Tibial nerve (tissue), 4 donors: ENCODE measurements at regions not wholly inside any gene's neighbourhood (a gene's known extent, or its start where the extent isn't known, plus 50 kb on each side); places are given as distances from the start of the nearest gene placed in this dataset.

Experiments
- EP300 ChIP-seq, 2 donors: sonication (generic); formaldehyde crosslinking; IDR thresholded peaks; one replicate each; pipeline ENCODE4 v1.6.1; 2017; ENCODE audit warnings: antibody characterized with exemption in 2 of 2, mild to moderate bottlenecking in 1 of 2
- POLR2A ChIP-seq, 2 donors: fragments of 450-650 bp; IDR thresholded peaks; one replicate each; pipeline ENCODE4 v1.6.1; 2017; ENCODE audit warnings: antibody characterized with exemption in 2 of 2, mild to moderate bottlenecking in 2 of 2, moderate library complexity in 2 of 2
- TF ChIP-seq, protein P1 (sequence below), 5 experiments: fragments of 200-600 bp in 3 of 5; fragments of 450-650 bp in 2 of 5; sonication (generic) in 3 of 5; IDR thresholded peaks; one replicate each; pipeline ENCODE4 v1.5.1; 2016 to 2019; ENCODE audit warnings: antibody characterized with exemption in 5 of 5, mild to moderate bottlenecking in 3 of 5, moderate library complexity in 2 of 5

DNA sequence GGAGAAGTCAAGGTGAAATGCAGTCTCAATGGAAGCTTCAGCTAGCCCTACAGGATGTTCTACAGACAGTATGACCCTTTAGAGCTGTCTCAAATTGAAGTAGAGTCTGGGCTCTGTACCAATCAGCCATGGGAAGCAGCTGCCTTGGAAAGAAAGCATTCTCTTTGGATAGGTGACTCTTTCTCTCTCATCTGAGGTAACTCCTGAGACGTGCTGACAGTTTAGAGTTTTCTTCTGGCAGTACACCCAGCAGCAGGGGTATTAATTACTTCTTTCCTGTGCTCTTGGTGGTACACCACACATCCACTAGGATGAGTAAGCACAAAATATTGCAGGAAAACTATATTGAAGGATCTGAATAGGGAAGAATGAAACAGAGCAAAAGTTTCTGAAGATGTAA lies 329.6 kb upstream of the RGMB start:
- TF ChIP-seq, protein P1, sequence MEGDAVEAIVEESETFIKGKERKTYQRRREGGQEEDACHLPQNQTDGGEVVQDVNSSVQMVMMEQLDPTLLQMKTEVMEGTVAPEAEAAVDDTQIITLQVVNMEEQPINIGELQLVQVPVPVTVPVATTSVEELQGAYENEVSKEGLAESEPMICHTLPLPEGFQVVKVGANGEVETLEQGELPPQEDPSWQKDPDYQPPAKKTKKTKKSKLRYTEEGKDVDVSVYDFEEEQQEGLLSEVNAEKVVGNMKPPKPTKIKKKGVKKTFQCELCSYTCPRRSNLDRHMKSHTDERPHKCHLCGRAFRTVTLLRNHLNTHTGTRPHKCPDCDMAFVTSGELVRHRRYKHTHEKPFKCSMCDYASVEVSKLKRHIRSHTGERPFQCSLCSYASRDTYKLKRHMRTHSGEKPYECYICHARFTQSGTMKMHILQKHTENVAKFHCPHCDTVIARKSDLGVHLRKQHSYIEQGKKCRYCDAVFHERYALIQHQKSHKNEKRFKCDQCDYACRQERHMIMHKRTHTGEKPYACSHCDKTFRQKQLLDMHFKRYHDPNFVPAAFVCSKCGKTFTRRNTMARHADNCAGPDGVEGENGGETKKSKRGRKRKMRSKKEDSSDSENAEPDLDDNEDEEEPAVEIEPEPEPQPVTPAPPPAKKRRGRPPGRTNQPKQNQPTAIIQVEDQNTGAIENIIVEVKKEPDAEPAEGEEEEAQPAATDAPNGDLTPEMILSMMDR (IDR thresholded peaks at IDR 0.05) = no peak
- no peak for TF ChIP-seq EP300 (IDR thresholded peaks at IDR 0.05)
- no peak for TF ChIP-seq POLR2A (IDR thresholded peaks at IDR 0.05)
